GM12891 (cell line): ENCODE measurements at regions not wholly inside any gene's neighbourhood (a gene's known extent, or its start where the extent isn't known, plus 50 kb on each side); places are given as distances from the start of the nearest gene placed in this dataset.

Source experiments
- DNase-seq: peaks from one replicate; pipeline ENCODE4 v3.0.0; 2011; ENCODE audit warnings: low spot score; ENCODE audit not compliant: insufficient read length
- FAIRE-seq: peaks from 2 replicates; lab custom pipeline; 2011; peaks lifted over from hg19 to GRCh38; lab: Jason Lieb, UNC
- PAX5 ChIP-seq: IDR thresholded peaks from 2 replicates; pipeline ENCODE4 v1.6.1; 2011; ENCODE audit warnings: low read length, moderate library complexity, mild to moderate bottlenecking; ENCODE audit not compliant: insufficient read depth, severe bottlenecking
- POLR2A ChIP-seq: IDR thresholded peaks from 2 replicates; pipeline ENCODE4 v1.6.1; 2011; ENCODE audit warnings: low read depth, low read length, control low read depth
- POLR2AphosphoS5 ChIP-seq: IDR thresholded peaks from 2 replicates; pipeline ENCODE4 v1.6.1; 2011; ENCODE audit warnings: low read depth, low read length, control low read depth
- POU2F2 ChIP-seq: IDR thresholded peaks from 2 replicates; pipeline ENCODE4 v1.6.1; 2011; ENCODE audit warnings: low read depth, mild to moderate bottlenecking, control low read depth, low read length, moderate library complexity
- SPI1 ChIP-seq: IDR thresholded peaks from 2 replicates; pipeline ENCODE4 v1.6.1; 2011; ENCODE audit warnings: low read depth, low read length, control low read depth
- TAF1 ChIP-seq: IDR thresholded peaks from 2 replicates; pipeline ENCODE4 v1.6.1; 2011; ENCODE audit warnings: low read depth, low read length, control low read depth

GRCh38 chr2:106941372-106941993, 55.5 kb upstream of the ST6GAL2 start:
- FAIRE-seq (no peak), DNase-seq (no peak)
- TF ChIP-seq SPI1 (no peak), PAX5 (no peak), TAF1 (no peak), POLR2AphosphoS5 (no peak), POLR2A (no peak), POU2F2 (no peak)

GRCh38 chr2:106943468-106944200, 57.7 kb upstream of the ST6GAL2 start:
- TF ChIP-seq PAX5 (no peak), SPI1 (no peak), POU2F2 (no peak), POLR2A (no peak), TAF1 (no peak), POLR2AphosphoS5 (no peak)

GRCh38 chr2:106944215-106944614, 58.2 kb upstream of the ST6GAL2 start:
- TF ChIP-seq TAF1 (no peak), POU2F2 (no peak), POLR2A (no peak), PAX5 (no peak), SPI1 (no peak), POLR2AphosphoS5 (no peak)
- FAIRE-seq = no peak
- DNase-seq = no peak

More at GRCh38 chr2:106943468-106944200, 57.7 kb upstream of the ST6GAL2 start:
- DNase-seq (no peak), FAIRE-seq (no peak)

- no peak for DNase-seq
- FAIRE-seq = no peak
- TF ChIP-seq POLR2A = no peak
- no peak for TF ChIP-seq PAX5
- no peak for TF ChIP-seq POU2F2
- TF ChIP-seq POLR2AphosphoS5 = no peak
- TF ChIP-seq SPI1 = no peak
- TF ChIP-seq TAF1 = no peak
Measured at GRCh38 chr2:106948540-106948939, 62.6 kb upstream of the ST6GAL2 start.

- no peak for TF ChIP-seq POU2F2
- no peak for TF ChIP-seq TAF1
- no peak for TF ChIP-seq PAX5
- TF ChIP-seq SPI1 = no peak
- TF ChIP-seq POLR2A = no peak
- no peak for TF ChIP-seq POLR2AphosphoS5
- DNase-seq (no peak), FAIRE-seq (no peak)
Measured at GRCh38 chr2:106953236-106953635, 67.3 kb upstream of the ST6GAL2 start.

- DNase-seq = no peak
- TF ChIP-seq PAX5 (no peak), POU2F2 (no peak), POLR2A (no peak), POLR2AphosphoS5 (no peak), SPI1 (no peak), TAF1 (no peak)
- FAIRE-seq = no peak
Measured at GRCh38 chr2:106953779-106954178, 67.8 kb upstream of the ST6GAL2 start.

- FAIRE-seq (no peak), DNase-seq (no peak)
- no peak for TF ChIP-seq SPI1
- TF ChIP-seq POU2F2 = no peak
Measured at GRCh38 chr2:106954304-106954703, 68.3 kb upstream of the ST6GAL2 start.

- no peak for FAIRE-seq
- DNase-seq = no peak
- no peak for TF ChIP-seq PAX5
- TF ChIP-seq POU2F2 = no peak
- TF ChIP-seq TAF1 = no peak
- TF ChIP-seq POLR2AphosphoS5 = no peak
- no peak for TF ChIP-seq POLR2A
Measured at GRCh38 chr2:106956416-106956815, 70.4 kb upstream of the ST6GAL2 start.

GRCh38 chr2:106956879-106957278, 70.9 kb upstream of the ST6GAL2 start:
- no peak for FAIRE-seq
- DNase-seq = no peak
- TF ChIP-seq TAF1 (no peak), PAX5 (no peak), POLR2A (no peak)
